Cardiac fibroblast (primary cell): ENCODE measurements at regions not wholly inside any gene's neighbourhood (a gene's known extent, or its start where the extent isn't known, plus 50 kb on each side); places are given as distances from the start of the nearest gene placed in this dataset.

Source experiments
- DNase-seq, 2 donors: peaks; one replicate each; pipeline versions ENCODE4 v3.0.0 to v3.0.0-alpha.2; 2010; ENCODE audit warnings: low read depth in 2 of 2
- H3K4me3 ChIP-seq, 2 donors: replicated peaks in 1 of 2; 1 replicate in 1 of 2; 2 replicates in 1 of 2; pipeline ENCODE4 v1.5.1; 2011; ENCODE audit warnings: low read depth in 2 of 2, low read length in 2 of 2, mild to moderate bottlenecking in 2 of 2, moderate library complexity in 1 of 2
- CTCF ChIP-seq: IDR thresholded peaks from one replicate; pipeline ENCODE4 v1.5.1; 2011; ENCODE audit warnings: low read depth, mild to moderate bottlenecking, low read length, inconsistent platforms

GRCh38 chr11:115715251-115715770 is 211.1 kb upstream of the CADM1 start:
- DNase-seq: no peak
- TF ChIP-seq CTCF: no peak
- no peak overlapping the region for H3K4me3 ChIP-seq

GRCh38 chr11:115712296-115712695 is 208.1 kb upstream of the CADM1 start:
- DNase-seq: no peak
- TF ChIP-seq CTCF: no peak

GRCh38 chr11:115710980-115711379 is 206.8 kb upstream of the CADM1 start:
- no peak overlapping the region for H3K4me3 ChIP-seq
- DNase-seq: no peak
- TF ChIP-seq CTCF: no peak

More at GRCh38 chr11:115712296-115712695, 208.1 kb upstream of the CADM1 start:
- no peak overlapping the region for H3K4me3 ChIP-seq

GRCh38 chr11:115710426-115710825 is 206.2 kb upstream of the CADM1 start:
- no peak for DNase-seq
- H3K4me3 ChIP-seq: no peak overlapping the region
- TF ChIP-seq CTCF: no peak

GRCh38 chr11:115709297-115709696 is 205.1 kb upstream of the CADM1 start:
- TF ChIP-seq CTCF: no peak
- no peak overlapping the region for H3K4me3 ChIP-seq
- no peak for DNase-seq

- no peak for TF ChIP-seq CTCF
- no peak overlapping the region for H3K4me3 ChIP-seq
- DNase-seq: no peak
Observed at GRCh38 chr11:115707180-115707905, 203.1 kb upstream of the CADM1 start.
